GM18909 (cell line): ENCODE measurements at regions not wholly inside any gene's neighbourhood (a gene's known extent, or its start where the extent isn't known, plus 50 kb on each side); places are given as distances from the start of the nearest gene placed in this dataset.
"Not testable (repeated sequence)": the region's sequence is repeated elsewhere in the genome, so short reads cannot be mapped to it uniquely, and the experiment has no call there.

Experiments
- ATAC-seq: cut with Tn5 transposase; IDR thresholded peaks from one replicate; pipeline ENCODE4 v1.9.1; 2021; ENCODE audit warnings: mild to moderate bottlenecking; ENCODE audit not compliant: unreplicated experiment, poor library complexity

DNA sequence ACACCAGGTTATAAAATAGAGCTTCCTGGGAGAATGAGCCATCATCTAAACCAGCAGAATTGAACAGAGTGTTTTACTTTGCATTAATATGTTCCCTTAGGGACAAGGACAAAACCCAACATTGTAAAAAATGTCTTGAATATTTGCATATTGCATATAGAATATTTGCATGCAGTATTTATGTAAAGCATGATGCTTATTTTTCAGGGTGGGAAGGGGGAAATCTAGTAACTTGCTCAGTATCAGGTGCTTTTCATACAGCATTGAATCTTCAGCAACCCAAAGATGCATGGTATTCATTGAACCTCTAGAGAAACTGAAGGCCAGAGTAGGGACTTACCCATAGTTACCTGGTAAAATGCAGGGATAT, 409.2 kb upstream of the ZMIZ1 start:
- ATAC-seq, result no peak

- ATAC-seq, result no peak
Measured at GRCh38 chr10:78660446-78661106, 408.2 kb upstream of the ZMIZ1 start.

DNA sequence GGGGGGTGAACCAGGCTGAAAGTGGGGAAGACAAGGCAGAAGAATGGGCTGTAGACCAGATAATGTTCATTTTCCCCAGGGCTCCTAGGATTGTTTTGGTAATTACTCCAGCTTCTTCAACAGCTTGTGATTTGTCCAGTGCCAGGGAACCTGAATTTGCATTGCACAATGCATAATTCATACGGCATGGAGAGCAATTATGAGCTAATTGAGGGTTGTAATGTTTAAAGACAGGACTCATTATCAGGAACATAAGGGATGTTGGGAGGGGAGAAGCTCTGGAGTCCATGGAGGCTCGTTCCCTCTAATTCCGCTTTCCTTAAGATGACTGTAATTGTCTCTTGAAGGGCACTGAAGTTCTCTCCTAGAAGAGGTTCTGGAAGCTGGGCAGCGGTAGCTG, 405.0 kb upstream of the ZMIZ1 start:
- ATAC-seq, result no peak

DNA sequence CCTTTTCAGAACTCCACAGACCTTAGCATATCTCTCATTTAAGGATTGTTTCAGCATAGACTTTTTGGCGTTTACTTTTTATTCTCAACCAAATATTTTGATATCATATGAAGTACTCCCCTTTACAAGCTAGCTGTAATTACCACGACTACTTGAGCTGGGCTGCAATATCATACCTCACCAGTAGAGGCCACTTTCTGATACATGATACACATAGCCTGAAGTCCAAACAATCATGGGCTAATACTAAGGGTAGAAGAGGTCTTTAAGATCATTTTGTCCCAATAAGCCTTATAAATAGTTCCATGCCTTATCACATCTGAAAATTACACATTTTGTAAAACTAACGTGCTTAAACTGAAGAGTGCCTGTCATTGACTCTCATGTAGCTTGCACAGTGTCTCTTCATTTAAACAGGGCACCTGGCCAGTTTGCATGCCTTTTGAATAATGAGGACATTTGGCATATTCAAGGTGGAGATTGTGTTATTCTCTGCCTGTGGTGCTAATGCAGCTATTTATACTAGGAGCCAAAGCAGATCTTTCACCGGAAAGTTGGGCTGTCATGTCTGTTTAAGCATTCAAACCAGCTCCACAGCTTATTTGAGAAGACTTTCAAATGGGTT, 403.7 kb upstream of the ZMIZ1 start:
- no peak for ATAC-seq

DNA sequence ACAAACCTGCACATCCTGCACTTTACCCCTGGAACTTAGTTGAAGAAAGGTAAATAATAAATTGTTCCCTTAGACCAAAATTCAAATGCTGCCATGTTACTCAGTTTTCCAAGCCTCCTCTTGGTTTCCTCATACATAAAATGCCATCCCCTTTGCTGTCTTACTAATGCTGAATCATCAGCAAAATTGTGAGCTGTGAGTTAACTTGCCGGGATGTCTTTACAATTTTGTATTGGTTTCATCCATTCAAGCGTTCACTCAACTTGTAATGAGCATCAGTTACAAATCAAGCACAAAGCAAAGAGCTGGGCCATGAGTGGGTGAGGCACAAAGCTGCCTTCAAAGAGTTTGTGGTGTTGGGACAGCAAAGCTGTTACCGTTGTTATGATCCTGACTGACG, 395.8 kb upstream of the ZMIZ1 start:
- ATAC-seq, result no peak

DNA sequence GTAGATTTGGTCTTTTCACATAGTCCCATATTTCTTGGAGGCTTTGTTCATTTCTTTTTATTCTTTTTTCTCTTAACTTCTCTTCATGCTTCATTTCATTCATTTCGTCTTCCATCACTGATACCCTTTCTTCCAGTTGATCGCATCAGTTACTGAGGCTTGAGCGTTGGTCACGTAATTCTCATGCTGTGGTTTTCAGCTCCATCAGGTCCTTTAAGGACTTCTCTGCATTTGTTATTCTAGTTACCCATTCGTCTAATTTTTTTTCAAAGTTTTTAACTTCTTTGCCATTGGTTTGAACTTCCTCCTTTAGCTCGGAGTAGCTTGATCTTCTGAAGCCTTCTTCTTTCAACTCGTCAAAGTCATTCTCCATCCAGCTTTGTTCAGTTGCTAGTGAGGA, 387.6 kb upstream of the ZMIZ1 start:
- not testable (repeated sequence) for ATAC-seq

GRCh38 chr10:78681986-78682385, 386.8 kb upstream of the ZMIZ1 start:
- not testable (repeated sequence) for ATAC-seq

DNA sequence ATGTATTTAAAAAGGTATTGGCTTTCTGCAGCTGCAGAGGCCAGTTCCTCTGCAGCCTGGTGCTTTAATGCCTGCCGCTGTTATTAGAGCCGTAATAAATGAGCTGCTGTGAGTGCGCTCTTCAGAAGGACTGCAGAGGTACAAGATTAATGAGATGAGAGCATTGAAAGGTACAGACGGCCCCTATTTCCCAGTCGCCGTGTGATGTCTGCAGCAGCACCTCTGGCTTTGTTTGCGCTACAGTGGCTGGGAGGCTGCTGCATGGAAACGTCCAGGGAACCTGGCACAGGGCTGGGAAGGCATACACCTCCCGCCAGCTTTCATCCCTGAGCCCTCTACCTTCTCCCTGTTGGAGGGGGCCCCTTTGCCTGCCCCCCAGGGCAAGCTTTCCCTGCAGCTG, 383.8 kb upstream of the ZMIZ1 start:
- no peak for ATAC-seq

DNA sequence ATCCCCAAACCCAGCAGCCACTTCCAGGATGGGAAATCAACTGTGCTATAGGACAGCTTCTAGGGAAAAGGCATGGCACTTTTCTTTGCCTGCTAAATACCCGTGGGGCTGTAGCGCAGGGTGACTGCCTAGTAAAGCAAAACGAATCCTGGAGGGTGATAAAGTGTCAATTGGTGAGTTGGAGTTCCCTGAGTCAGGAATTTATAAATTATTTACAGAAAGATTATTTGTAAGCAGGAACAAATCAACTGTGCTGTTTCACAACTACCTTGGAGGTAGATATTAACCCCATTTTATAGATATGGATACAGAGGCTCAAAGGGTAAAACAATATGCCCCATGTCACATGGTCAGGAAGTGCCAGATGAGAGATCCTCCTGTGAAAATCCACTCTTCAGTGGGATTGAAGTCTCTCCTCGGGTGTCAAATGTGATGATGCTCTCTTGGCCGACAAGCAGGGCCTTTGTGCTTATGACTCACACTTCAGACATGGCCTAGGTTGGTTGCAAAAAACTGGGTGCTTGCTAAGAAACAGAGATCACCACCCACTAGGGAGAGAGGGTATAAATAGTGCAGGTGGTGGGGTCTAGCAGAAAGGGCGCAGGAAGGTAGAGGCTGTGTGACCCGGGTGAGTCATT, 383.2 kb upstream of the ZMIZ1 start:
- no peak for ATAC-seq

DNA sequence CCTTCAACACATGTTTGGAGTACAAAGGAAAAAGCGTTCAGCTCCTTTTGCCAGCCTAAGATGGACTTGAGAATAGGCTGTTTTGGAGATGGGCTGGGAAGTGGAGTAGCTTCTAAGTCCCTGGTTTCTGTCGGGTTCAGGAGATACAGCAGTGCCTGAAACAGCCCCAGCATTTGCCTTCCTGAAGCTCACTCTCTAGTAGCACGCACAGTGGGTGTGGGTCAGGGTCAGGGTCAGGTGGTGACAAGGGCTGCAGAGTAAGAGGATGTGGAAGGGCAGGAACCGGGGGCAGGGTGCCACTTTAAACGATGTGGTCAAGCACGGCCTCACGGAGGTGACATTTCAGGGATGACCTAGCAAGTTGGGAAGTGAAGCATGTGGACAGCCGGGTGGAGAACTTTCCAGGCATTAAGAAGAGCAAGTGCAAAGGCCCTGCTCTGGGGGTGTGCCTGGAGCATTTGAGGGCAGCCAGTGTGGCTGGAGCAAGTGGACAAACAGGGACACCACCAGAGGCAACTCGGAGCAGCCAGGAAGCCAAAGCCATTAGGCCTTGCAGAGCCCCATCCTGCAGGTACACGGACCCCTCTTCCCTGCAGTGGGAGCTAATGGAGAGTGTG, 382.2 kb upstream of the ZMIZ1 start:
- ATAC-seq, result no peak

GRCh38 chr10:78687626-78688025, 381.1 kb upstream of the ZMIZ1 start:
- no peak for ATAC-seq

DNA sequence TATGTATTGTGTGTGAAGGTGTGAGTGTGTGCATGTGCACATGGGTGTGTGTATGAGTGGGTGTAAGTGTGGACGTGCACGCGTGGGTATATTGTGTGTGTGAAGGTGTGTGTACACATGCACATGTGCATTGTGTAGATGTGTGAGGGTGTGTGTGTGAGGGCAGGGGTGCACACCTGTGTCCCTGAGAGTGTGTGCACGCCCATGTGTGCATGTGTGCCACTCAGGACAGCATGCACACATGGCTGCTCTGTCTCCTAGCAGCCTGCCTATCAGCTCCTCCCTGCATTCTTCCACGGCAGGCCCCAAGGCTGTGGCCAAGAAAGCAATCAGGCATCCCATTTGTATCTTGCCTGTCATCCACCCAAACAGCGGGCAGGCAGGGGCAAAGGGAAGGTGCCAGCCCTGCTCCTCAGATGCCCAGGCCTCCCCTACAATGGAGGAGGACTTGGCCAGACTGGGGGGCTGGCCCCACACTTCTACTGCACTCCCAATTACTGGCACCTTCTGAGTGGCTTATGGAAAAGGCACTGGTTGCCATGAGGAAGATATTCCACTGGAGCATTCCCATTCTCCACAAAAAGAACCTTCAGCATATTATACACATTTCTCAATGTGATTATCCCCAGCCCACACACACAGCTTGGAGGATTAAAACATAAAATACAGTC, 380.4 kb upstream of the ZMIZ1 start:
- ATAC-seq, result no peak

DNA sequence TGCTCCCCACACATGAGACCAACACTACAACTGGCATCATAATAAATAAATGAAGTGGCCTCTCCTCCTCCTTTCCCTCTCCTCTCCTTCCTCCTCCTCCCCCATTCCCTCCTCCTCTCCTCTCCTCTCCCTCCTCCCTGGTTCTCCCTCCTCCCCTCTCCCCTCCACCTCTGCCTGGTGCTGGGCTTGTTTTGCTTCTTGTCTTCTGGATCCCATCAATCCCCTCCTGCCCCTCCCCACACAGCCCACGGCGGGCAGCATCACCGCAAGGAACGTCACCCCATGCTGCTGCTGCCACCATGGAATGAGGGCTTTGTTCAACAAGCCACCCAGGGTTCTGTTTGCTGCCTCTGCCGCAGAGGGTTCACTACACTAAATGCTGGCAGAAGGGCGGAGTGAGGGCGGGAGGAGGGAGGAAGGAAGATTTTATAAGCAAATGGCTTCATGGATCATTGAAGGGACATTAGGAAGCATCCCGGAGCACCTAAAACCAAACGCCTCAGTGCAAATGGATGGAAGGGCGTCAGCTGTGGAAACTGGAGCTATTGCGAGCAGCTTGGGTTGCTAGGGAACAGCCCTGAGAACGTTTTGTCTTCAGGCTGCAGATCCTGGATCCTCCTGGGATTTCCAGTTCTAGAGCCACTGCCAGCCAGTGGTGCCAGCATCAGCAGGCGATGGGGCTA, 379.7 kb upstream of the ZMIZ1 start:
- ATAC-seq, result no peak

- no peak for ATAC-seq
Measured at GRCh38 chr10:78689584-78689935, 379.2 kb upstream of the ZMIZ1 start.

- ATAC-seq, result no peak
Measured at GRCh38 chr10:78690354-78691111, 378.2 kb upstream of the ZMIZ1 start.

GRCh38 chr10:78691301-78692030, 377.3 kb upstream of the ZMIZ1 start:
- ATAC-seq, result no peak

- ATAC-seq, result no peak
Measured at GRCh38 chr10:78692071-78692470, 376.7 kb upstream of the ZMIZ1 start.

DNA sequence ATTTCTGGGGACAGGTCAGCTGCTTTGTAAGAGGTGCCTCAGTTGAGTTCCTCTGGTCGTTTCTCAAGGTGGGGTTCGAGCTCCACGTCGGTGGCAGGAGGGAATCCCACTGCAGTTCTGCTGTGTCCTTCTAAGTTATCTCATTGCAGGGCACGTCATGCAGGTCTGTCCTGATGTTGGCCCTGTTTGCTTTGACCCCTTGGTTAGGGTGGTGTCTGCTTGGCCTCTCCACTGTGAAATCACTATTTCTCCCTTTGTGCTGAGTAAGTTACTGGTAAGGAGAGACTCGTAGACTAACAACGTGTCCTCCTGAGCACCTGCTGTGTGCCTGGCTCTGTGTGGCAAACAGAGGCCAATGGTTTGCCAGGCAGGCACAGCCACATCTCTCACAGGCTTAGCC, 372.9 kb upstream of the ZMIZ1 start:
- ATAC-seq, result no peak

- ATAC-seq, result no peak
Measured at GRCh38 chr10:78696791-78697395, 371.9 kb upstream of the ZMIZ1 start.
